HG03558 (cell line): ENCODE measurements at regions not wholly inside any gene's neighbourhood (a gene's known extent, or its start where the extent isn't known, plus 50 kb on each side); places are given as distances from the start of the nearest gene placed in this dataset.

Experiments used
- ATAC-seq: cut with Tn5 transposase; IDR thresholded peaks from one replicate; pipeline ENCODE4 v1.9.1; 2021; ENCODE audit warnings: moderate number of reproducible peaks; ENCODE audit not compliant: unreplicated experiment; ENCODE audit errors: extremely low read depth

DNA sequence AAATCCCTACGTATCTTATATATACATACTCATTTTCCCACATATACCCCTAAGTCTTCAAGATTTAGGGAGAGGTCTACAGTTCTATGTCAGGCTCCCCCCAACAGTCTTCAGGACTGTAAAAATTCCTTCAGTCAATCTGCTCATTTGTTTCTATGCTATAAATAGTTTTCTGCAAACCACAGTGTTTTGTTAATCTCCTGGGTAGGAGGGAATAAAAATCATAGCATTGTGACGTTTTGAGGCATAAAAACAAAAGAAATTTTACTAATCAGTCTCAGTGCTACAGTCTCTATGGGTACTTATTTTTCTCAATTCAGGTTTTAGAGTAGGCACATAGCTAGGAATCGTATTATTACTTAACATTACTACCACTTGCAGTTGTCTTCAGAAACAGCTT is 552.8 kb upstream of the LRRC4C start:
- ATAC-seq: no peak

DNA sequence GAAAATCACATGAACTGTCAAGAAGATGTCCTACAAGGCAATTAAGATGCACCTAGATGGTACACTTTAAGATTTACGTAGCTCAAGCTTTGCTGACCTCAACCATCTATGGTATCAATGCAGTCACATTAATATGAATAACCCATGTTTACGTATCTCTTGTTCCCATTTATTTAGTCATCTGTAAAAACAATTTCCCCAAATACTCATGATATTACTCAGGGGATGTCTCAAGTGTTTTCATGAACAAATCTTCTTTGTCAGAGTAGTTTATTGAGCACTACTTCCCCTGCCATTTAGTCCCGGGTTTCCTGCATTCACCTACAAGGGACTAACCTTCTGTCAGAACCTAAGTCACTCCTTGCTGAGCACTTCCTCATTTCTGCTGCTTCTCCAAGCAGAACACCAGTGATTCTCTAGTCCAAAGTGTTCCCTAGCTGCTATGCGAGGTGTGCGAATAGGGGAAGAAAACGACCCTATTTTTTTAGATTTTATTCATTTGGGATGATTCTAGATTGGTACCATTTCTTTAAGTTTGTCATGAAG is 554.3 kb upstream of the LRRC4C start:
- ATAC-seq: no peak

DNA sequence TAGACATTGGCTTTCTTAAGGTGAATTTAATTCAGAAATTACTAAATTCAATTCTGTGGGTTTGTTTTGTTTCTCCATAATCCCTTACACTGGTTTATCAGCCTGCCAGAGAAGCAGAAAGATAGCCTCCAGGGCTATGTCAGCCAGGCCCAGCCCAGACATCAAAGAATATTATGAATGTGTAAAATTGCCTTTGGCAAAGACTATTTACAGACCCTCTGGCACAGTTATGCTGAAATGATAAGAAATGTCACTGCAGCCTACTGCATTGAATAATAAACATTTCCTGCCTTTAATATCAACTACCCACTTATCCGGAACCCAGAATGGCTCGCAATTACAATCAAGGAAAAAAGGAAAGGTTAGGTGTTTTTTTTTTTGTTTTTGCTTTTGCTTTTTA is 562.5 kb upstream of the LRRC4C start:
- ATAC-seq: no peak

DNA sequence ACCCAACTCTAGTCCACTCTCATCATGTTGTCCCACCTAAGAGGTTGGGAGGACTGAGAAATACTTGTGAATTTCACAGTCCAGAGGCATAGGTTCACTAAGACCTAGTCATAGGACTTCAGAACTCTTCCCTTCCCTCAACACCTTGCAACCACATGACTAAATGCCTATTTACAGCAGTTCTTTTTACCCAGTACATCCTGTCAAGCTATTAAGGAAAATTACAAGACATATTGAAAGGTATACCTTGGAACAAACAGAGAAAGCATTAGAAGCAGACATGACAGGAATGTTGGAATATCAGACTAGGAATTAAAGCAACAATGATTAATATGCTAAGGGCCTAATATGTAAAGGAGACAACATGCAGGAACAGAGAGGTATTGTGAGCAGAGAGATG is 563.8 kb upstream of the LRRC4C start:
- no peak for ATAC-seq

DNA sequence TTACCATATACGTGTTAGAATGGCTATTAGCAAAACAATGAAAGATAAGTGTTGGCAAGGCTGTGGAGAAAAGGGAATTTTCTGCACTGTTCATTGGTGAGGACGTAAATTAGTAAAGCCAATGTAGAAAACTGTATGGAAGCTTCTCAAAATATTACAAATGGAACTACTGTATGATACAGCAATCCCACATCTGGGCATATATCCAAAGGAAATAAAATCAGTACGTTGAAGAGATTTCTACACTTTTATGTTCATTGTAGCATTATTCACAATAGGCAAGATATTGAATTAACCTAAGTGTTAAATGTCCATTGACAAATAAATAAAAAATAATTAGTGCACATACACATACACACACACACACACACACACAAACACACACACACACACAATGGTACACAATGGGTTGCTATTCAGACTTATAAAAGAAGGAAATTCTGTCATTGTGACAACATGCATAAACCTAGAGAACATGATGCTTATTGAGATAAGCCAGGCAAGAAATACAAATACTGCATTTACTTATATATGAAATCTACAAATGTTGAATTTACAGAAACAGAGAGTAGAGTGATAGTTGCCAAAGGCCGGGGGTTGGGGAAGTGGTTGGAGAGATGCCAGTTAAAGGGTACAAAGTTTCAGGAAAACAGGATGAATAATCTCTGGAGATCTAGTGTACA is 565.8 kb upstream of the LRRC4C start:
- no peak for ATAC-seq

DNA sequence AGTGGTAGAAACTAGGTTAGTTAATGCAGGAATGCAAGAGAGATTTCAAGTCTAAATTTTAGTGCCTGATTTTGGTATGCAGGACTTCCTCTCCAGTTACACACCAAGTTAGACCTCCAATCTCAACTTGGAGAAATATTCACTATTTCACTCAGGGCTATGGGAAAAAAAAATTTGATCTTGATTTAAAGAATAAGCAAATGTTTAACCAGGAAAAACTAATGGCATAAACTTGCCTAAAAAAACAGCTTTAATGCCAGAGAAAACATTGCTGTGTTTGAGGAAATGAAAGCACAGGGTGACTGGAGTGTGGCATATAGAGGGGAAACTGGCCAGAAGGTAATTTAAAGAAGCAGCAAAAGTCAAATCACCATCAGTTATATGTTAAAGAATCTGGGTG is 575.4 kb upstream of the LRRC4C start:
- no peak for ATAC-seq

DNA sequence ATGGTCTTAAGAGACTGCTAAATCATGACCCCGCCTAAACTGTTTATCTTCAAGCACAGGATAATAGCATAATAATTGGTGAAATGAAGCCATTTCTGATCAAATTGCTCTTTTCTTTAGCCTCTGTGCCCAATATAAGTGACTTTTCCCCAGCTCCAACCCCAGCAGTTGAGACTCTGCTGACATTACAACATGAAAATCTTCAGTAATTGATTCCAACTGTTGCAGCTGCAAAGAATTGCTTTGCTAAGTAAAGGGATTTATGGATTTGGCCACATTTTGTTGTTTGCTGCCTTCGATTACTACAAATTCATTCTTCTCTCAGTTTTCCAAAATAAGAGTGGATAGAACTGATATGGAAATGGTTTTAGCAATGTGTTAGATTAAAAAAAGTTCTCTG is 576.7 kb upstream of the LRRC4C start:
- no peak for ATAC-seq

DNA sequence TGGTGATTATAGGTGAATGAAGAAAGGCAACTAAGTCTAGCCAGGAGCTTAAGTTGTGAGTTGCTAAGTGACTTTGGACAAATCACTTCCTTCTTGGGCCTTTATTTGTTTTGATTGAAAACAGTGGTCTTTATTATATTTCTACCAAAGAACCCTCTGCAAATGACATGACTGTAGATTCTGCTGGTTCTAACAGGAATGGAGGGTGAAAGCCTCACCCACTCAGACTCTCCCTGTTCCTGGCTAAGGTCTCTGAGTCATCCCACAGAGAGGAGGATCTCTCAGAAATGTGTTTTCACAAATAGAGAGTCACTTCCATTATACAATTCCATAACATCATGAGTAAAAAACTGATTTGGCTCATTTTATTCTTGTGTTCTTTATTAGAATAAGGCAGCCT is 583.9 kb upstream of the LRRC4C start:
- no peak for ATAC-seq

DNA sequence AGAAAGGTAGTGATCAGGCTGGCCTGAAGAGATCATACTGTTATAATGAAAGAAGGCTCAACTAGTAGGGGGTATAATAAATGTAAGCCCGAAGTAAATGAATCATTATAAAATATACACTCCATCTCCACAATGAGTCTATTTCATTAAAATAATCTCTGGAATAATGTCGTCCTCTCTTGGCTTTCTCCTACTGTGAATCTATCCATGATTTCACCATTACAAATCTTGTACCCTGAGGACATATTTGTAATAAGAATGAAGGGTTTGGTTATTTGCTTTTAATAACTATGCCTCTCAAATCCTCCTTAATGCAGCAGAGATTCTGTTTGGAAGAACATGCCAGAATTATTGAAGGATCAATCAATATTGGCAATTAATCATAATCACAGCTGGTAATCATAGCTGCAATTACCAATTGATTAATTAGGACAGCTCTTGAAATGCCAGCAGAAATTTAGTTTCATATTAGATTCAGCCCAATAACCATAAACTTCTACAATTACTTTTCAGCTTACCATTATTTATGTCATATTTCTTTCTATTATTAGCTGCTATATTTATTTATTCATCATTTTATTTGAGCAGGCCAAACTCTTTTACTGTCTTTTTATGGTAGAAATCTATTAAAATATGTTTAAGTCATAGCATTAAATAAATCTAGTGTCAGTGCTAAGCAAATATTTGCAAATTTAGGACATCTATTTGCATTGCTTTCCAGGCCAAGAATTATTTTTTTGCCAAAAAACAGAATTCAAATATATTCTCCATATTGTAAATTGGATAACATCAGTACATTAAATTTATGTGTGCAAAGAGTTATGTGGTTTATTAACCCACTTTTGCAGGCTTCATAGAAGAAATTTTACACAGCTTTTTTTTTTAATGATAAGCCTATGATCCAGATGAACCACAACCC is 588.4 kb upstream of the LRRC4C start:
- ATAC-seq: no peak

DNA sequence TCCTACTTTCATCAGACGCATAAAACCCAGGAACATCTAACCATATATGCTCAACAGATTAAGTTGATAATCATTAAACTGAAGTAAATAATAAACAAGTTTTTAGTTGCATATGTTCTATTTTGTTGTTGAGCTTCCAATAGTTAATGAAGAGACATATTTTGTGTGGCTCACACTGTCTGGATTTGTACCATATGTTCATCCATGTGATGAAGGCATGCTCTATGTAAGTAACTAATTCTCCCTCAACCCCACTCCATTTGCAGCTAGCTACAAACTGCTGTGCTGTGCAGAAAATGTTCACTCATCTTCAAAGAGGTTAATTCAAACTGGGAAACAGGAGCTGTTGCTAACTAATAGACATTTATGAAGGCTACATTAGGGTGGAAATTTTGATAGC is 589.7 kb upstream of the LRRC4C start:
- no peak for ATAC-seq

DNA sequence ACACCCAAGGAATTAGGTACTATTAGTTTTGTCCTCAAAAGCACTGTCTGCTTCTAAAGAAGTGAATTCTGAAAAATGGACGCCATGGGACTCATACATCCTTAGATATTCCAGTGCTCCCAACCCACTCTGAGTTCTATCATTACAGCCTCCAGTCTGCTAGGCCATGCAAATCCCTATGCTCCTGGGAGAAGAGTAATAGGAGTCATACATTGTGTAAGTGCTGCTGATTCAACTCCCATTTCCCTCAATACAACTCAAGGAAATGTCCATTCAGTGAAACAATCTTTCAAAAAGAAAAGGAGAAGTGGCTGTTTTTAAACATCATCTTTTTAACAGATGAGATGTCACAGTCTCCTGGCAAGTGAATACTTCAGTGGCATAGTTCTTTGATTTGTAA is 590.2 kb upstream of the LRRC4C start:
- no peak for ATAC-seq

DNA sequence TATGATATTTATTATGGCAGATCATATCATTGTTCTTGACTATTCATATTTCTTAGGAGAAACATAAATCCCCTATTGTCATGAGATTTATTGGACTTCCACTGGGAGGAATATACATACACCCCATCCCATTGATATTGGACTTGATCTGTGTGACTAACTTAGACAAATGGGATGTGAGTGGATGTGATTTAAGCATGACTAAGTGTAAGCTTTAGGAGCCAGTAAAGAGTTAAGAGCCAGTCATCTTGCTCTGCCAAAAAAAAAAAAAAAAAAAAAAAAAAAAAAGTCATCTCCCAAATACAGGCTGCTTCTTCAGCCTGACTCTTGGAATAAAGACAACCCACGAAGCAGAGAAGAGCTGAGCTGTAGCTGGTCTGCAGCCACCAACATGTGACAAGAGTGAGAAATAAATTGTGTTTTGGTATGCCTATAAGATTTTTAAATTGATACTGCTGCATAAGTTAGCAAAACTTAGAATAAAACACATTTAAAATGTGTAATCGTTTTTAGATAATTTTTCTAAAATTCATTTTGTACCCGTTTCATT is 595.0 kb upstream of the LRRC4C start:
- ATAC-seq: no peak

DNA sequence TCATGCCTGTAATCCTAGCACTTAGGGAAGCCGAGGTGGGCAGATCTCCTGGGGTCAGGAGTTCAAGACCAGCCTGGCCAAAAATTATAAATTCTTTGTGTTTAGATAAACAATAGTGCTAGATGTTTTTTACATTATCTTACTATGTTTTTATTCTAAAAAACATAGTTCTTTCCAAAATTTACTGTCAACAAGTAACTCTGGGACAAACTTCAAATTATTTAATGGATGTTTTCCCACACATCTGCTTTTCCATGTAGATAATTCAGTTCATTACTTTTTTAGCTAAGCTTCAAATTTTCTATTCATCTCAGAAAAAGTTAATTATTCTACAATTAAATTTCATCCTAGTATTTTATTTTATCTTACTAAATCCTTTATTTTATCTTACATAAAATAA is 596.2 kb upstream of the LRRC4C start:
- ATAC-seq: no peak

DNA sequence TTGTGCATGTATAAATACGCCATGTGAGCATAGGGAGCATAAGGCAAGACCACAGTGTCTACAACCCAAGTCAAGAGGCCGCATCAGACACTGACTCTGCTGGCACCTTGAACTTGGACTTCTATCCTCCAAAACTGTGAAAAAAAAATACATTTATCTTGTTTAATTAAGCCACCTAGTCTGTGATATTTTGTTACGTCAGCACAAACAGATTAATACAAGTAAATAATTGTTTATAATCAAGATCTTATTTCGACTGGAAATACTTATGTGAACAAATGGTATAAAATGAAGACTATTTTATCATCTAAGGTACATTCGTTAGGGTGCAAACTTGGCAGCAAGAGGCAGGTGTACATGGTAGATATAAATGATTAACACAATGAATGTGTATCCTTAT is 599.3 kb upstream of the LRRC4C start:
- ATAC-seq: no peak

DNA sequence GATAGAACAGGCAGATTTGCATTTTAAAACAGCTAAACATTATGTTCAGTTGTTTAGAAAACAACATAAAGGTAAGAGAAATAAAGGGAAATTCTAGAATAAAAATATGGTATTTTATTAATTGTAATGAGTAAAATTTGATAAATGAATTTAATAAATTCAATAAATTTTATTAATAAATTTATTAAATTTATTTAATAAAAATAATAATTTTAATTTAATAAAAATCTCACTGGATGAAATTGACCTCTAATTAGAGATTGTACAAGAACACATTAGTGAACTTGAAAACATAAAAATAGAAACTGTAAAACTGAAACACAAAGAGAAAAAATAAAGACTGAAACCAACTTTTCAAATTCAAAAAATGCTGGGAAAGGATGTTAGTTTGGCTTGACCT is 605.7 kb upstream of the LRRC4C start:
- no peak for ATAC-seq

DNA sequence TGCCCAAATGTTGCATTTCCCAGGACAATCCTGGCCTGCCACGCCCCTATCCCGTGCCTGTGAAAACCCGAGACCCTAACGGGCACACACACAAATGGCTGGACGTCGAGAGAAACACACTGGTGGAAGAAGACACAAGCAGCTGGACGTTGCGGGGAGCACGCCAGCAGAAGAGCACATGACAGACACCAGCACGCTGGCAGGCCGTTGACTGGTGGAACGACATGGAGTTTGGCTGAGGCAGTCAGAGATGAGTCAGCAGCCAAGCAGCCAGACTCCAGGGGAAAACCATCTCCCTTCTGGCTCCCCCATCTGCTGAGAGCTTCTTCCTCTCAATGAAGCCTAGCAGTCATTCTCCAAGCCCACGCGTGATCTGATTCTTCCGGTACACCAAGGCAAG is 606.7 kb upstream of the LRRC4C start:
- no peak for ATAC-seq

DNA sequence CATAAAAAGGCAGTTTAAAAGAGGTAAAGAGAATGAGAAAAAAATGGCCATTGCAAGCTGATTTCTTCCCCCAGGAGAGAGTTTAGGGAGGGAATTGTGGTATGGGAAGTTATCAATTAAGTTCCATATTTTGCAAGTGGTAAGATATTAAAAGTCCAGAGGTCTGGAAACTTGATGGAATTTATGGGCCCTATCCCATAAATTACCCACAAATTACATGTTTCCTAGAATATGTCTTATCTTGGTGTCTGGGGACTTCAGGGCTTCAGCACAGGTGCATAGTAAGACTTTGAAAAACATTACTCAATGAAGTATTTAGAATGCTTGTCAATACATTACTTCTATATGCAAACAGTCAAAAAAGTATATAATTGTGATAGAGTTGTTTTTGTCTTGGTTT is 614.9 kb upstream of the LRRC4C start:
- no peak for ATAC-seq

DNA sequence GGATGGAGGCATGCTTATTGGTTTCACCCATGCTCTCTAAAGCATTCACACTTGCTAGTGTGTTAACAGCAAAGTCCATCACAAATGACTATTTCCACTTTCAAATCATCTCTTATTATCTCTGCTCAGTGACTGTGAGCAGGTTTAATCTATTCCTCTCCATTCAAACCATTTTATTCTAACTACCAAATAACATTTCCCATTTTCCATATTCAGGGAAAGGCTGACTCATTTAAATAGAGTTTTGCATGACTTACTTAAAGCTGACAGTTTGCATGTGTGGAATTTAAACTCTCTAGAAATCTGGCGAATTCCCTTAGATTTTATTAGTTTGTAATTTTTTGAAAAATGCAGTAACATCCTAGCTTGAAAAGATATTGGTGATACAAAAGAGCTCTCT is 615.7 kb upstream of the LRRC4C start:
- no peak for ATAC-seq

DNA sequence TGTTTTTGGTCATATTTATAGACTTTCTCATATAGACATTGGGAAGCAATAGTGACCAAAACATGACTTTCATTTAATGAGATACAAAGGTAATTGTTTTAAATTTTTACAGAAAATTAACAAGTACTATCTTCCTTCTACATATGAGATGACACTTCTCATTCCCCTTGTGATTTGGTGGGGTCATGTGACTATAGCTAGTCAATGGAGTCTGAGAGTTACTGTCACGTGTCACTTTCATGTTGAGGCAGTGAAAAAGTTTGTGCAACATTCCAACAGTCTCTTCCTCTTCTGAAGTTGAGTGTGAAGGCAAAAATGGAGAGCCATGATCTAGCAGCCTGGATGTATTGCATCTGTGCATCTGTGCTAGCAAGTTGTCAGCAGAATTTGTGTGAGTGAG is 618.3 kb upstream of the LRRC4C start:
- no peak for ATAC-seq

DNA sequence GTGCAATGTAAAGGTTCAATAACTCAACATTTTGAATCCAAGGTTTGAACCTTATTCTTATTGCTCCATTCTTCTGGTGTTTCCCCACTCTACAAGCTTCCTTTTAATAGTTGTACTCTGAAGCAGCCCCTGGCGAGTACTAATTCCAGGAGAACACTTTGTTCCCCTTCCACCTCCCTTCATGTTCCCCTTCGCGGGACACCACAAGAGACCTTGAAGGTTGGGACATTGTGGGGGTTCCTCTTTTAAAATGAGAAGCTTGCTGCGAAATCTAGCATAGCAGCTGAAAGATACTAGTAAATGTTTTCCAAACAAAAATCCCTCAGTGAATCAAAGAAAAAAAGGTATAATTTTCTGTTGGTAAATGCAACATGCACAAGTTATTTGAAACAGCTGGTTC is 626.3 kb upstream of the LRRC4C start:
- no peak for ATAC-seq

DNA sequence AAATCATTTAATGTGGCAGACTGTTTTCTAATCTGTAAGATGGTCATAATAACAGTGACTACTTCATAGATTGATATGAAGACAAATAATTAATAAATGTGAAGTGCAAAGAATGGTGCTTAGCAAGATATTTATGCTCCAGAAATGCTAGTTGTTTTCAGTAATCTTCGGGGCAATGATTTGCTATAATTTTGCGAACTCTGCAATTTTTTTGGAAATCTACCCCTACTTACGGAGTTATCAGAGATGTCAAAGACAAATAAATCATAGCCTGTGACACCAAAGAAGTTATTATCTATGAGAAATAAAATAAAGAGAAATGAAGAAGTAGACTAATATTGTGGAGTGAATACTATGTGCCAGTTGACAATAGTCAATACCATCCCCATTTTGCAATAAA is 634.1 kb upstream of the LRRC4C start:
- no peak for ATAC-seq
